ENCODE measurements at regions not wholly inside any gene's neighbourhood (a gene's known extent, or its start where the extent isn't known, plus 50 kb on each side); places are given as distances from the start of the nearest gene placed in this dataset.

GRCh38 chr2:75360945-75361344 lies 161.6 kb upstream of the TACR1 start:
- TF ChIP-seq SIN3A (IDR thresholded peaks at IDR 0.05; ENCODE audit: borderline replicate concordance, insufficient read depth, low read length) (no peak), TAF1 (IDR thresholded peaks at IDR 0.05; ENCODE audit: borderline replicate concordance, insufficient read depth, low read length) (no peak)

Data from PFSK-1 (cell line).